ENCODE measurements at regions not wholly inside any gene's neighbourhood (a gene's known extent, or its start where the extent isn't known, plus 50 kb on each side); places are given as distances from the start of the nearest gene placed in this dataset.
A peak's percentile ranks its signal among the peaks of the same experiment; 100 is the strongest.

DNA sequence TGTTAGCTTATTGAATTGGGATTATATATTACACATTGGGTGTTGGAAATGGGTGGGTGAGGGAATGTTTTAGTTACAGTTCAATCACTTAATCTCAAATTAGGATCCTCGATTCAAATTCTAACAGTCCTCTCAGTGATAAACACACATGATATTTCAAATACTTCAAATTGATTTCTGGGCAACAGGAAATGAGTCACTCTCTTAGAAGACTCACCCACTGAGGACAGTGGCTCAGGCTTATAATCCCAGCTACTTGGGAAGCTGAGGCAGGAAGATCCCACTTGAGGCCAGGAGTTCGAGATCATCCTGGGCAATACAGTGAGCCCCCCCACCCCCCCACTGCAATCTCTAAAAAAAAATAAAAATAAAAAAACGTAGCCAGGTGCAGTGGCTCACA, 435.3 kb downstream of the KLF12 start:
- Histone ChIP-seq H3K27ac (ENCODE audit: low read depth, low read length) (no peak overlapping the region), H3K27me3 (ENCODE audit: control insufficient read depth, insufficient read depth, low read length) (no peaks in the 10 kb centered on the region), H3K4me1 (ENCODE audit: control insufficient read depth, insufficient read depth, low read length) (no peaks in the 10 kb centered on the region), H3K9me3 (ENCODE audit: control insufficient read depth, insufficient read depth, low read length) (no peaks in the 10 kb centered on the region), H3K36me3 (ENCODE audit: control insufficient read depth, insufficient read depth, low read length) (no peaks in the 10 kb centered on the region), H3K4me3 (ENCODE audit: low read depth, low read length) (no peak overlapping the region)
- no peak for DNase-seq (ENCODE audit: low read depth in 4 of 6, low spot score in 6 of 6)
- 80% methylated on average over 1 of the region's 3 CpGs for WGBS (ENCODE audit: insufficient coverage)

DNA sequence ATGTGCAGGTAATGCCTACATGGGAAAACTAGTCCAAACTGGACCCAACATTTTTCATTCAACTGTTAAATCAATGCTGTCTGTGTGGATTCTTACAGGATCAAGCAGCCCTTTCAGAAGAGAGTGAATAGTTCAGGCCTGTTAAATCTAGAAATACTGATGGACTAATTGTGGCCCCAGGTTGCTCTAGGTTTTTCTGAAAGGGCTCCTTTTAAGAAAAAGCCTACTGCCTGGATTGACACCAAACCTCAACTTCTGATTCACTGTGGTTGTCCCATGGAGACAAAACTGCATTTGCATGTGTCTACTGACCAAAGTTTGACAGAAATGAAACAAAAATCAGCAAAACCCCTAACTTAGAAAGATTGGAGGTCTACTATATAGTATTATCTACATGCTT, 437.0 kb downstream of the KLF12 start:
- DNase-seq (ENCODE audit: low read depth in 4 of 6, low spot score in 6 of 6), result no peak
- Histone ChIP-seq H3K4me1 (ENCODE audit: control insufficient read depth, insufficient read depth, low read length) (no peaks in the 10 kb centered on the region), H3K27ac (ENCODE audit: low read depth, low read length) (no peak overlapping the region), H3K4me3 (ENCODE audit: low read depth, low read length) (no peak overlapping the region), H3K36me3 (ENCODE audit: control insufficient read depth, insufficient read depth, low read length) (no peaks in the 10 kb centered on the region), H3K9me3 (ENCODE audit: control insufficient read depth, insufficient read depth, low read length) (no peaks in the 10 kb centered on the region), H3K27me3 (ENCODE audit: control insufficient read depth, insufficient read depth, low read length) (no peaks in the 10 kb centered on the region)

DNA sequence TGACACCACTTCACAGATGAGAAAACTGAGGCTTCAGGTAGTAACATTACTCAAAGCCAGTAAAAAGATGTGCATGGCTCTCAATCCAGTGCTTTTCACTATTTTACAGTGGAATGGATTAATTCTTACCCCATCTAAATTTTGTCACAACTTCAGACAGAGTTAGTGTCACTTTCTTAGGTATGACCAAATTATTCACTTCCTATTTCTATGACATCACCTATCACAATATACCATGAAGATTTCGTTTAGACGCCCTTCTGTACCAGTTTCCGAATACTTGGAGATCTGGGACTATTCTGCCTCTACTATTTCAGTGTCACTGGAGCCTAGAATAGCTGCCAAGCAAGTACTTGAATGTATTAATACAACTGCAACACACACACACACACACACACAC, 437.5 kb downstream of the KLF12 start:
- Histone ChIP-seq H3K9me3 (ENCODE audit: control insufficient read depth, insufficient read depth, low read length) (no peaks in the 10 kb centered on the region), H3K4me3 (ENCODE audit: low read depth, low read length) (no peak overlapping the region), H3K27ac (ENCODE audit: low read depth, low read length) (no peak overlapping the region), H3K4me1 (ENCODE audit: control insufficient read depth, insufficient read depth, low read length) (no peaks in the 10 kb centered on the region), H3K36me3 (ENCODE audit: control insufficient read depth, insufficient read depth, low read length) (no peaks in the 10 kb centered on the region), H3K27me3 (ENCODE audit: control insufficient read depth, insufficient read depth, low read length) (no peaks in the 10 kb centered on the region)
- WGBS (ENCODE audit: insufficient coverage), result no CpG with 5 or more reads among the region's 3 CpGs
- DNase-seq (ENCODE audit: low read depth in 4 of 6, low spot score in 6 of 6), result no peak

DNA sequence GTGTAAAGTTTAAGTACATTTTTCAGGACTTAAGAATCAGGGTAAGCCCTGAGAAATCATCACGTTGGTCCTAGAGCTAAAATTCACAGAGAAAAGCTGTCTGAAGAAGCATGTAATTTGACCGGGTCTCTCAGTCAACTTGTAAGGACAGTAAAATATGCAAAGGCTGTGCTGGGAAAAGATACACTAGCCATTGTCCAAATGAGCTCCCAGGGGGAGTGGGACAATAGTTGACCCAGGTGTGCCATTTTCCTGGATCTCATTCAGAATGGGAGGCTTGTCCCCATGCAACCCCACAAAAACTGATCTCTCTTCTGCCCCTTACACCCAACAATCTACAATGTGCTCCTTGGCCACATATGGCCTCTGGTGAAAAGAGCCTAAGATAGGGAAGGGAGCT, 437.9 kb downstream of the KLF12 start:
- Histone ChIP-seq H3K36me3 (ENCODE audit: control insufficient read depth, insufficient read depth, low read length) (no peaks in the 10 kb centered on the region), H3K4me1 (ENCODE audit: control insufficient read depth, insufficient read depth, low read length) (no peaks in the 10 kb centered on the region), H3K27me3 (ENCODE audit: control insufficient read depth, insufficient read depth, low read length) (no peaks in the 10 kb centered on the region), H3K9me3 (ENCODE audit: control insufficient read depth, insufficient read depth, low read length) (no peaks in the 10 kb centered on the region), H3K4me3 (ENCODE audit: low read depth, low read length) (no peak overlapping the region), H3K27ac (ENCODE audit: low read depth, low read length) (no peak overlapping the region)
- DNase-seq (ENCODE audit: low read depth in 4 of 6, low spot score in 6 of 6), result no peak
- 56% methylated on average over 1 of the region's 2 CpGs for WGBS (ENCODE audit: insufficient coverage)

DNA sequence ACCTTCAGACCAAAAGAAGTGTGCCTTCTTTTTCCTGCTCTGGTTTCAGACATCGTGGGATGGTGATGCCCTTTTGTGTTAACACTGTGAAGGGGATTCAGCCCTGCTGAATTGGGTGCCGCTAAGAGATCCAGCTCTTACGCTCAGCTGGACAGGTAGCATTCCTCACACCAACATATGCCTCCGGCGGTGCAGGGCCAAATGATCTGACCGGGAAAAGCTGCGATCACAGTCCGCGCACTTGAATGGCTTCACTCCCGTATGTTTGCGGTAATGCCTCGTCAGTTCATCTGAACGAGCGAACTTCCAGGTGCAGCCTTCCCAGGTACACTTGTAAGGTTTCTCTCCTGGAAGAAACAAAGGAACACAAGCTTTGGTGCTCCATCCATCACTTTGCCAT, 438.9 kb downstream of the KLF12 start:
- Histone ChIP-seq H3K9me3 (ENCODE audit: control insufficient read depth, insufficient read depth, low read length) (no peaks in the 10 kb centered on the region), H3K27ac (ENCODE audit: low read depth, low read length) (no peak overlapping the region), H3K4me1 (ENCODE audit: control insufficient read depth, insufficient read depth, low read length) (no peaks in the 10 kb centered on the region), H3K36me3 (ENCODE audit: control insufficient read depth, insufficient read depth, low read length) (no peaks in the 10 kb centered on the region), H3K4me3 (ENCODE audit: low read depth, low read length) (no peak overlapping the region), H3K27me3 (ENCODE audit: control insufficient read depth, insufficient read depth, low read length) (no peaks in the 10 kb centered on the region)
- WGBS (ENCODE audit: insufficient coverage), result 93% methylated on average over 12 of the region's 14 CpGs
- no peak for DNase-seq (ENCODE audit: low read depth in 4 of 6, low spot score in 6 of 6)

DNA sequence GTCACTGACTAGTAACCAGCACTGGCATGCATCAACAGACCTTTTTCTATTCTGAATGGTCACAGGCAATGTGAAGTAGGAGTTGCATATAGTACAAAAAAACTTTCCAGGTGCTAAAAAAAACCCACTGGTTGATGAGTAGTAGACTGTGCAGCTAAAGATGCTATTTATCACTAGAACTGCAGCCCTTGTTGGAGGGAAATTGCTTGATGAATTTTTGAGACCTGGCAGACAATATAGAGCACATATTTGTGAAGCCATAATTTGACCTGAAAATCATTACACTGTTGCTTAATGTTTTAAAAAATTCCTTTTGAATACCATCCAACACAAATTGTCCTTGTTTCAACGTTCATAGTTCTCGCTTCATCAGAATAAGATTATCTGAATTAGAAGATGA, 441.0 kb downstream of the KLF12 start:
- no CpG with 5 or more reads among the region's 2 CpGs for WGBS (ENCODE audit: insufficient coverage)
- H3K9me3 ChIP-seq (ENCODE audit: control insufficient read depth, insufficient read depth, low read length), result no peaks in the 10 kb centered on the region

DNA sequence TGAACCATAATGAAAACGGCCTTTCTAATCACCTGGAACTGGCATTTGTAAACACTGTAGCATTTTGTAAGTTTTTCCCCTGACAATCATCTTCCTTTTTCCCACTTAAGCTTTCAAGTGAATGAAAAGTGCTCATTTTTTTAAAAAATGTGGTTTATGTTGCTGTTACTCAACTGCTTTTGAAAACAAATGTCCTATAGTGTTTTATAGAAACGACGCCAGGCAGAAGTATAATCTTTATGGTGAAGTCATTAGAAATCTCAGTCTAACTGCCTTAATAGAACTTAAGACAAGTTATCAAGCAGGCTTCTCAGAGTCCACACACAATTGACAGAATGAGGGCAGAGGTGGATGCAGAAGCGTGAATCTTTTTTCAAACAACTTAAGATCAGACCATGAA, 442.3 kb downstream of the KLF12 start:
- Histone ChIP-seq H3K4me1 (ENCODE audit: control insufficient read depth, insufficient read depth, low read length) (no peaks in the 10 kb centered on the region), H3K27ac (ENCODE audit: low read depth, low read length) (no peak overlapping the region), H3K27me3 (ENCODE audit: control insufficient read depth, insufficient read depth, low read length) (no peaks in the 10 kb centered on the region), H3K36me3 (ENCODE audit: control insufficient read depth, insufficient read depth, low read length) (no peaks in the 10 kb centered on the region), H3K9me3 (ENCODE audit: control insufficient read depth, insufficient read depth, low read length) (no peaks in the 10 kb centered on the region), H3K4me3 (ENCODE audit: low read depth, low read length) (no peak overlapping the region)
- DNase-seq (ENCODE audit: low read depth in 4 of 6, low spot score in 6 of 6), result no peak
- WGBS (ENCODE audit: insufficient coverage), result no CpG with 5 or more reads among the region's 4 CpGs

More for the DNA sequence above, 441.0 kb downstream of the KLF12 start:
- H3K27ac ChIP-seq (ENCODE audit: low read depth, low read length), result no peak overlapping the region
- no peaks in the 10 kb centered on the region for H3K4me1 ChIP-seq (ENCODE audit: control insufficient read depth, insufficient read depth, low read length)
- peak in 1 of 6 donors; percentile 26 for DNase-seq (ENCODE audit: low read depth in 4 of 6, low spot score in 6 of 6)
- no peak overlapping the region for H3K4me3 ChIP-seq (ENCODE audit: low read depth, low read length)
- no peaks in the 10 kb centered on the region for H3K36me3 ChIP-seq (ENCODE audit: control insufficient read depth, insufficient read depth, low read length)
- H3K27me3 ChIP-seq (ENCODE audit: control insufficient read depth, insufficient read depth, low read length), result no peaks in the 10 kb centered on the region

DNA sequence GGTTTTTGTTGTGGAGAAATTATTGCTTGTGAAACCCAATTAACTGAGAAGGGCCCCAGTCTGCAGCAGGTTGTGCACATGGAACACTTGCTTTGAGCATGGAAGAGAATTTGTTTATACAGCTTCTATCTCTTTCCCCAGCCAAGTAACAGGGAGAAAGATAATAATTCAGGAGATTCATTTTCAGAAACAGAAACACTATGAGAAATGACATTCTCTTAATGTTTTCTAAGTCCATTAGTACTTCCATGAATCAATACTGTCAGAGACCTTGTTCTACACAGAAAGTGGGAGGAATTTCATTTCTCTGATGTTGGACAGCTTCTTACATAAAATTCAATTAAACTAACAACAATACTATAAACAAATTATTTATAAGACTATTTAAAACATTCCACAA, 446.3 kb downstream of the KLF12 start:
- Histone ChIP-seq H3K36me3 (ENCODE audit: control insufficient read depth, insufficient read depth, low read length) (no peaks in the 10 kb centered on the region), H3K27me3 (ENCODE audit: control insufficient read depth, insufficient read depth, low read length) (no peaks in the 10 kb centered on the region), H3K27ac (ENCODE audit: low read depth, low read length) (no peak overlapping the region), H3K4me1 (ENCODE audit: control insufficient read depth, insufficient read depth, low read length) (no peaks in the 10 kb centered on the region), H3K4me3 (ENCODE audit: low read depth, low read length) (no peak overlapping the region), H3K9me3 (ENCODE audit: control insufficient read depth, insufficient read depth, low read length) (no peaks in the 10 kb centered on the region)
- DNase-seq (ENCODE audit: low read depth in 4 of 6, low spot score in 6 of 6), result no peak

DNA sequence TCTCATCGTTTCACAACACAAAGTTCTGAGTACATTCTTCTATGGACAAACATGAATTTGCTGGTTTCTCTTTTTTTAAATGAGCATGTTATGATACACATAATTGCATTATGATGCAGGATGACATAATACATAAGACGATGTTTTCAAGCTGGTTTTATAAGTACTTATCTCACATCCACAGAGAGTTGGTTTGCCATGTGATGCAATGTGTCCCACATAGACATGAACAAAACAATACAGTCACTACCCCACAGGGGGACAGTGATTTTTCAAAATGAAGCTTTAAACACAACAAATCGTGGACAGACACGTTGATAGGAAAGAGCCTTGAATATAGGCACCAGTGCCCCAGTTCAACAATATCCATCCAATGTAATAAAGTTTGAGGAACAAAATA, 447.1 kb downstream of the KLF12 start:
- Histone ChIP-seq H3K9me3 (ENCODE audit: control insufficient read depth, insufficient read depth, low read length) (no peaks in the 10 kb centered on the region), H3K4me3 (ENCODE audit: low read depth, low read length) (no peak overlapping the region), H3K27me3 (ENCODE audit: control insufficient read depth, insufficient read depth, low read length) (no peaks in the 10 kb centered on the region), H3K27ac (ENCODE audit: low read depth, low read length) (no peak overlapping the region), H3K4me1 (ENCODE audit: control insufficient read depth, insufficient read depth, low read length) (no peaks in the 10 kb centered on the region), H3K36me3 (ENCODE audit: control insufficient read depth, insufficient read depth, low read length) (no peaks in the 10 kb centered on the region)
- no CpG with 5 or more reads among the region's 4 CpGs for WGBS (ENCODE audit: insufficient coverage)
- no peak for DNase-seq (ENCODE audit: low read depth in 4 of 6, low spot score in 6 of 6)

DNA sequence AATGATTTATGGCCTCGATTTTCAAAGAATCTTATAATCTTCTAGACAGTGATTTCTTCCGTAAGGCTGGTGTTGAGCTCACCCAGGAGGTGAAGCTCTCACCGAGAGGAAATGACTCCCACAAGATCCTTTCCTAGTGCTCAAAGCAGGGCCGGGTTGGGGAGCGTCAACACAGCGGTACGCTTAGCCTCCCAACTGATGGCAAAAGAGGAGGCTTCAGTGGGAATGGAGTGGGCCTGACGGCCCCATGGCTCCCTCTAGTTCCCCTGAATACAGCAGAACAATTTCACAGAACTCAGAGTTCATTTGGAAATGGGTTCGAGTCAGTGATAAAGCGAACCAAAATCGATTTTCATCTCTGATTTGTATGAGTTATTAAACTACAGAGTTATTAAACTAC, 449.5 kb downstream of the KLF12 start:
- no peaks in the 10 kb centered on the region for H3K4me1 ChIP-seq (ENCODE audit: control insufficient read depth, insufficient read depth, low read length)
- H3K27ac ChIP-seq (ENCODE audit: low read depth, low read length), result no peak overlapping the region
- H3K4me3 ChIP-seq (ENCODE audit: low read depth, low read length), result no peak overlapping the region
- no peaks in the 10 kb centered on the region for H3K36me3 ChIP-seq (ENCODE audit: control insufficient read depth, insufficient read depth, low read length)
- no peaks in the 10 kb centered on the region for H3K27me3 ChIP-seq (ENCODE audit: control insufficient read depth, insufficient read depth, low read length)
- WGBS (ENCODE audit: insufficient coverage), result 92% methylated on average over 7 of the region's 11 CpGs
- DNase-seq (ENCODE audit: low read depth in 4 of 6, low spot score in 6 of 6), result no peak
- H3K9me3 ChIP-seq (ENCODE audit: control insufficient read depth, insufficient read depth, low read length), result no peaks in the 10 kb centered on the region

DNA sequence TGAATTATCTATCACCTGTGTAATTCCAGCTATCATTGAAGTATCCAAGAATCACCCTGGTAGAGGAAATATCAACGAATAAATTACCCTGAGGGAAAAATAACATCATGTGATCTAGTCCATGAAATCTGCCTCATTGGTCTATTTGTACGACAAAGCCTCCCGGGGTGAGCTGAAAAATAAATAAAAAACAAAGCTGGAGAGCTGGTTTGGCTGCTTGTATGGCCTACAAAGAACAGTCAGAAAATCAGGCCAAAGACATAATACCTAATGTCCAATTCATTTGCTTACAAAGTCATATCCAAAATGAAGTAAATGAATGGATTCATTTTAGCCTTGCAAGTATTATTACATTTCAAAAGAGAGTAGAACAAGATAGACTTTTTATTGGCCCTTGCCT, 449.9 kb downstream of the KLF12 start:
- no peaks in the 10 kb centered on the region for H3K27me3 ChIP-seq (ENCODE audit: control insufficient read depth, insufficient read depth, low read length)
- H3K4me3 ChIP-seq (ENCODE audit: low read depth, low read length), result no peak overlapping the region
- no peaks in the 10 kb centered on the region for H3K9me3 ChIP-seq (ENCODE audit: control insufficient read depth, insufficient read depth, low read length)
- WGBS (ENCODE audit: insufficient coverage), result 73% methylated on average over 2 of the region's 3 CpGs
- H3K27ac ChIP-seq (ENCODE audit: low read depth, low read length), result no peak overlapping the region
- H3K36me3 ChIP-seq (ENCODE audit: control insufficient read depth, insufficient read depth, low read length), result no peaks in the 10 kb centered on the region
- H3K4me1 ChIP-seq (ENCODE audit: control insufficient read depth, insufficient read depth, low read length), result no peaks in the 10 kb centered on the region
- DNase-seq (ENCODE audit: low read depth in 4 of 6, low spot score in 6 of 6), result no peak

Data from spinal cord (tissue), 9 donors.